ENCODE measurements at regions not wholly inside any gene's neighbourhood (a gene's known extent, or its start where the extent isn't known, plus 50 kb on each side); places are given as distances from the start of the nearest gene placed in this dataset.

- TF ChIP-seq CTCF (IDR thresholded peaks at IDR 0.05) (no peak), REST (IDR thresholded peaks at IDR 0.05; ENCODE audit: insufficient read depth in 1 of 2, low read depth in 2 of 2, low read length in 1 of 2) (no peak), POLR2AphosphoS5 (IDR thresholded peaks at IDR 0.05; ENCODE audit: low read depth, low read length) (no peak), TCF7L2 (IDR thresholded peaks at IDR 0.05; ENCODE audit: low read depth, low read length) (no peak)
These were observed 282.9 kb upstream of the SOX4 start for GRCh38 chr6:21310568-21311140.
